Lung (tissue), 11 donors: ENCODE measurements at regions not wholly inside any gene's neighbourhood (a gene's known extent, or its start where the extent isn't known, plus 50 kb on each side); places are given as distances from the start of the nearest gene placed in this dataset.

Source experiments
- ATAC-seq: fragments of 200-7000 bp; cut with Tn5 transposase; one replicate; pipeline ENCODE4 v1.9.1; 2020; ENCODE audit warnings: moderate number of reproducible peaks; ENCODE audit not compliant: insufficient read depth, low FRiP score
- DNase-seq, 3 donors: peaks; one replicate each; pipeline ENCODE4 v3.0.0-alpha.2; 2013 to 2017
- H3K27ac ChIP-seq, 2 donors: one replicate each; pipeline ENCODE4 v1.5.1; 2013; ENCODE audit warnings: mild to moderate bottlenecking in 2 of 2, moderate library complexity in 2 of 2, control low read depth in 1 of 2, inconsistent platforms in 1 of 2, low read depth in 1 of 2, low read length in 1 of 2
- H3K27me3 ChIP-seq, 3 donors: one replicate each; pipeline ENCODE4 v1.5.1; 2013; ENCODE audit warnings: low read length in 2 of 3; ENCODE audit not compliant: control insufficient read depth in 3 of 3, insufficient read depth in 3 of 3
- H3K36me3 ChIP-seq, 4 donors: one replicate each; pipeline ENCODE4 v1.5.1; 2013; ENCODE audit warnings: low read length in 4 of 4, mild to moderate bottlenecking in 1 of 4, moderate library complexity in 1 of 4; ENCODE audit not compliant: control insufficient read depth in 4 of 4, insufficient read depth in 4 of 4
- H3K4me1 ChIP-seq, 5 donors: one replicate each; pipeline ENCODE4 v1.5.1; 2013; ENCODE audit warnings: low read length in 5 of 5, mild to moderate bottlenecking in 2 of 5, moderate library complexity in 1 of 5; ENCODE audit not compliant: control insufficient read depth in 5 of 5, insufficient read depth in 5 of 5
- H3K4me3 ChIP-seq: one replicate; pipeline ENCODE4 v1.5.1; 2013; ENCODE audit warnings: mild to moderate bottlenecking, control low read depth, moderate library complexity
- H3K9ac ChIP-seq, 2 donors: one replicate each; pipeline ENCODE4 v1.5.1; 2013; ENCODE audit warnings: low read length in 2 of 2, control low read depth in 1 of 2; ENCODE audit not compliant: insufficient read depth in 1 of 2
- H3K9me3 ChIP-seq, 4 donors: one replicate each; pipeline ENCODE4 v1.5.1; 2013; ENCODE audit warnings: low read length in 3 of 4, mild to moderate bottlenecking in 1 of 4, moderate library complexity in 1 of 4; ENCODE audit not compliant: control insufficient read depth in 4 of 4, insufficient read depth in 3 of 4
- CTCF ChIP-seq: IDR thresholded peaks from 2 replicates; pipeline ENCODE4 v1.5.1; 2012; ENCODE audit warnings: mild to moderate bottlenecking; ENCODE audit errors: control extremely low read depth, extremely low read depth
- WGBS, 2 donors: extraction: QIAGEN DNeasy Blood & Tissue Kit; methylation state at CpG; one replicate each; pipeline ENCODE4 v1.1.7; 2013; 5-methylcytosine and 5-hydroxymethylcytosine counted together
- donor health status: control.
- donor health status: control.
- donor health status: Bipolar disorder and iron deficiency.
- donor health status: healthy.
- donor health status: DM: yes; HTN: yes; CAD: no.

- no peak overlapping the region for H3K4me3 ChIP-seq
- DNase-seq (no peak), ATAC-seq (no peak)
- no peaks in the 10 kb centered on the region for H3K27me3 ChIP-seq
- peaks cover 0 to 21% (median 11%) of the 10 kb centered on the region in 5 donors for H3K4me1 ChIP-seq
- H3K36me3 ChIP-seq, result no peaks in the 10 kb centered on the region
- no peak overlapping the region for H3K9ac ChIP-seq
- H3K9me3 ChIP-seq, result no peaks in the 10 kb centered on the region
- WGBS, 2 donors, result 61 to 69% methylated on average over 5 of the region's 5 CpGs
- H3K27ac ChIP-seq, result no peak overlapping the region
- TF ChIP-seq CTCF, result no peak
Observed at GRCh38 chr14:22509751-22510300, 79.2 kb downstream of the DAD1 start.

GRCh38 chr14:22509036-22509709 lies 79.9 kb downstream of the DAD1 start:
- no peak for ATAC-seq
- DNase-seq, result no peak
- H3K27ac ChIP-seq, result no peak overlapping the region
- 85 to 92% methylated on average over 7 of the region's 7 CpGs for WGBS, 2 donors
- no peak overlapping the region for H3K4me3 ChIP-seq
- TF ChIP-seq CTCF, result no peak
- peaks cover 0 to 21% (median 11%) of the 10 kb centered on the region in 5 donors for H3K4me1 ChIP-seq
- no peaks in the 10 kb centered on the region for H3K9me3 ChIP-seq
- H3K27me3 ChIP-seq, result no peaks in the 10 kb centered on the region
- no peaks in the 10 kb centered on the region for H3K36me3 ChIP-seq
- H3K9ac ChIP-seq, result no peak overlapping the region

- no peak for DNase-seq
Observed at GRCh38 chr14:22508662-22509035, 80.4 kb downstream of the DAD1 start.

More at GRCh38 chr14:22508662-22509035, 80.4 kb downstream of the DAD1 start:
- no peaks in the 10 kb centered on the region for H3K36me3 ChIP-seq
- 81% methylated on average over 4 of the region's 4 CpGs for WGBS, 2 donors
- no peak for ATAC-seq
- no peak overlapping the region for H3K27ac ChIP-seq
- no peak overlapping the region for H3K4me3 ChIP-seq
- TF ChIP-seq CTCF, result no peak
- H3K9me3 ChIP-seq, result no peaks in the 10 kb centered on the region
- no peaks in the 10 kb centered on the region for H3K27me3 ChIP-seq
- H3K9ac ChIP-seq, result no peak overlapping the region
- peaks cover 0 to 21% (median 11%) of the 10 kb centered on the region in 5 donors for H3K4me1 ChIP-seq
